CD4-positive, alpha-beta memory T cell (primary cell): ENCODE measurements at regions not wholly inside any gene's neighbourhood (a gene's known extent, or its start where the extent isn't known, plus 50 kb on each side); places are given as distances from the start of the nearest gene placed in this dataset.

Source experiments
- CTCF ChIA-PET: fragments of 350-600 bp; sonication (Branson Sonifier 250); formaldehyde crosslinking; loops from one replicate; lab custom pipeline; 2021; ENCODE audit warnings: inconsistent platforms; ENCODE audit not compliant: partially characterized antibody; lab: Charles Lee
- POLR2A ChIA-PET: fragments of 350-600 bp; sonication (Branson Sonifier 250); formaldehyde crosslinking; loops from one replicate; lab custom pipeline; 2021; ENCODE audit not compliant: partially characterized antibody; lab: Charles Lee
- DNase-seq, 5 donors: peaks; one replicate each; pipeline versions ENCODE4 v3.0.0 to v3.0.0-alpha.2; 2020 to 2022; ENCODE audit warnings: mixed read lengths in 1 of 5
- H3K27ac ChIP-seq: one replicate; pipeline ENCODE4 v1.7.0; 2013; ENCODE audit warnings: low read depth, low read length
- H3K27me3 ChIP-seq: 2 replicates; pipeline ENCODE4 v1.7.0; 2013; ENCODE audit warnings: mild to moderate bottlenecking, low read length, moderate library complexity; ENCODE audit not compliant: insufficient read depth
- H3K36me3 ChIP-seq: 2 replicates; pipeline ENCODE4 v1.7.0; 2013; ENCODE audit warnings: mild to moderate bottlenecking, low read length, moderate library complexity; ENCODE audit not compliant: insufficient read depth
- H3K4me1 ChIP-seq: 2 replicates; pipeline ENCODE4 v1.7.0; 2013; ENCODE audit warnings: mild to moderate bottlenecking, low read length, moderate library complexity; ENCODE audit not compliant: insufficient read depth
- H3K4me3 ChIP-seq, 2 donors: one replicate each; pipeline ENCODE4 v1.7.0; 2013; ENCODE audit warnings: low read length in 2 of 2, mild to moderate bottlenecking in 1 of 2
- H3K9me3 ChIP-seq, 2 donors: one replicate each; pipeline ENCODE4 v1.7.0; 2013; ENCODE audit warnings: low read length in 2 of 2, control low read depth in 1 of 2; ENCODE audit not compliant: control insufficient read depth in 1 of 2
- H3K27ac Mint-ChIP-seq, 7 donors: one replicate each; pipeline ENCODE4 v1.8.0; 2020 to 2021; ENCODE audit warnings: mixed read lengths in 7 of 7, mild to moderate bottlenecking in 6 of 7, inconsistent platforms in 3 of 7, moderate library complexity in 3 of 7
- H3K27me3 Mint-ChIP-seq, 2 donors: one replicate each; pipeline ENCODE4 v1.8.0; 2020 to 2021; ENCODE audit warnings: mixed read lengths in 2 of 2
- H3K36me3 Mint-ChIP-seq, 2 donors: one replicate each; pipeline ENCODE4 v1.8.0; 2020 to 2021; ENCODE audit warnings: mixed read lengths in 2 of 2, inconsistent platforms in 1 of 2, mild to moderate bottlenecking in 1 of 2
- H3K4me1 Mint-ChIP-seq, 4 donors: one replicate each; pipeline ENCODE4 v1.8.0; 2020 to 2021; ENCODE audit warnings: mixed read lengths in 4 of 4, mild to moderate bottlenecking in 1 of 4
- H3K4me3 Mint-ChIP-seq, 8 donors: one replicate each; pipeline ENCODE4 v1.8.0; 2020 to 2021; ENCODE audit warnings: mixed read lengths in 8 of 8, mild to moderate bottlenecking in 7 of 8, moderate library complexity in 6 of 8, inconsistent platforms in 3 of 8
- H3K9me3 Mint-ChIP-seq, 8 donors: one replicate each; pipeline ENCODE4 v1.8.0; 2020 to 2021; ENCODE audit warnings: mixed read lengths in 8 of 8, mild to moderate bottlenecking in 5 of 8, inconsistent platforms in 3 of 8, moderate library complexity in 1 of 8
- intact Hi-C: fragments of 100-400 bp; cut with micrococcal nuclease; formaldehyde crosslinking; loops from one replicate; pipeline ENCODE4 v1.15.1; 2023

GRCh38 chr4:129429581-129430320, 333.8 kb downstream of the C4orf33 start:
- H3K27me3 Mint-ChIP-seq = peaks cover 0 to 2% of the 10 kb centered on the region in 2 donors
- H3K4me1 ChIP-seq = no peaks in the 10 kb centered on the region
- intact Hi-C loops = no loop called here
- H3K4me3 ChIP-seq = no peak overlapping the region
- ChIA-PET CTCF (no interaction called here), POLR2A (no interaction called here)
- no peaks in the 10 kb centered on the region for H3K36me3 ChIP-seq
- no peaks in the 10 kb centered on the region for H3K27me3 ChIP-seq
- no peak overlapping the region for H3K4me3 Mint-ChIP-seq
- H3K36me3 Mint-ChIP-seq = no peaks in the 10 kb centered on the region
- no peak for DNase-seq
- H3K9me3 ChIP-seq = no peaks in the 10 kb centered on the region
- H3K27ac Mint-ChIP-seq = no peak overlapping the region
- peaks cover 0 to 2% (median 0%) of the 10 kb centered on the region in 8 donors for H3K9me3 Mint-ChIP-seq
- no peak overlapping the region for H3K27ac ChIP-seq
- H3K4me1 Mint-ChIP-seq = no peaks in the 10 kb centered on the region

- ChIA-PET CTCF (no interaction called here), POLR2A (no interaction called here)
- DNase-seq = no peak
- H3K36me3 Mint-ChIP-seq = no peaks in the 10 kb centered on the region
- no peaks in the 10 kb centered on the region for H3K27me3 Mint-ChIP-seq
- no peak overlapping the region for H3K27ac Mint-ChIP-seq
- Histone ChIP-seq H3K4me1 (no peaks in the 10 kb centered on the region), H3K9me3 (no peaks in the 10 kb centered on the region), H3K27ac (no peak overlapping the region), H3K27me3 (no peaks in the 10 kb centered on the region), H3K36me3 (no peaks in the 10 kb centered on the region), H3K4me3 (no peak overlapping the region)
- H3K9me3 Mint-ChIP-seq = peaks cover 0 to 2% (median 0%) of the 10 kb centered on the region in 8 donors
- intact Hi-C loops = no loop called here
- no peak overlapping the region for H3K4me3 Mint-ChIP-seq
- no peaks in the 10 kb centered on the region for H3K4me1 Mint-ChIP-seq
Observed at GRCh38 chr4:129437347-129437746, 341.4 kb downstream of the C4orf33 start.

- ChIA-PET CTCF (no interaction called here), POLR2A (no interaction called here)
- Histone ChIP-seq H3K27me3 (no peaks in the 10 kb centered on the region), H3K4me1 (no peaks in the 10 kb centered on the region), H3K36me3 (no peaks in the 10 kb centered on the region), H3K27ac (no peak overlapping the region), H3K4me3 (no peak overlapping the region), H3K9me3 (no peaks in the 10 kb centered on the region)
- no peaks in the 10 kb centered on the region for H3K27me3 Mint-ChIP-seq
- H3K4me3 Mint-ChIP-seq = no peak overlapping the region
- no peak for DNase-seq
- no peak overlapping the region for H3K27ac Mint-ChIP-seq
- H3K36me3 Mint-ChIP-seq = no peaks in the 10 kb centered on the region
- no peaks in the 10 kb centered on the region for H3K4me1 Mint-ChIP-seq
- intact Hi-C loops = no loop called here
- peaks cover 0 to 3% (median 0%) of the 10 kb centered on the region in 8 donors for H3K9me3 Mint-ChIP-seq
Observed at GRCh38 chr4:129438456-129438981, 342.6 kb downstream of the C4orf33 start.

DNA sequence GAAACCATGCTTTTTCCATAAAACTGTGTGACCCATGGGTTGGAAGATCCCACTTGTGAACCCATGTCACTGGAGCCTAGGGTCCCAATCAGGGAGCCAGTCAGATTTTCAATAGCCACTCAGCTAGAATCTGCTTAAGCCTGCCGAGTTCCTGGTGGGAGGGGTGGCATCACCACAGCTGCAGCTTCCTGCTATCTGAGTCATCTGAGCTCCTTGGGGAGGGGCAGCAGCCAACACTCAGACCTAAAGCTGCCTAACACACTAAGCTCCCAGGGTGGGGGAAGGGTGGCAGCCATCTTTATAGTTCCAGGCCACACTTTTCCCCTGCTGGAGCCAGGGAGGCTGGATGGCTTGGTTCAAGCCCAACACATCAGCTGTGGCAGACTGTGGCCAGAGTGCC, 350.1 kb downstream of the C4orf33 start:
- CTCF ChIA-PET = interaction anchor here (0.5 kb wide), 1 partner anchor 1125 kb away, joined by 3 read pairs; no protein-coding TSS in a partner anchor
- Mint-ChIP-seq H3K4me1 (no peaks in the 10 kb centered on the region), H3K27me3 (peaks cover 0 to 1% of the 10 kb centered on the region in 2 donors), H3K4me3 (no peak overlapping the region), H3K36me3 (no peaks in the 10 kb centered on the region), H3K27ac (no peak overlapping the region), H3K9me3 (peaks cover 0 to 3% (median 0%) of the 10 kb centered on the region in 8 donors)
- H3K4me1 ChIP-seq = no peaks in the 10 kb centered on the region
- intact Hi-C loops = no loop called here
- H3K36me3 ChIP-seq = no peaks in the 10 kb centered on the region
- no peak for DNase-seq
- H3K4me3 ChIP-seq = no peak overlapping the region
- H3K27me3 ChIP-seq = no peaks in the 10 kb centered on the region
- POLR2A ChIA-PET = no interaction called here
- H3K9me3 ChIP-seq = no peaks in the 10 kb centered on the region
- H3K27ac ChIP-seq = no peak overlapping the region

DNA sequence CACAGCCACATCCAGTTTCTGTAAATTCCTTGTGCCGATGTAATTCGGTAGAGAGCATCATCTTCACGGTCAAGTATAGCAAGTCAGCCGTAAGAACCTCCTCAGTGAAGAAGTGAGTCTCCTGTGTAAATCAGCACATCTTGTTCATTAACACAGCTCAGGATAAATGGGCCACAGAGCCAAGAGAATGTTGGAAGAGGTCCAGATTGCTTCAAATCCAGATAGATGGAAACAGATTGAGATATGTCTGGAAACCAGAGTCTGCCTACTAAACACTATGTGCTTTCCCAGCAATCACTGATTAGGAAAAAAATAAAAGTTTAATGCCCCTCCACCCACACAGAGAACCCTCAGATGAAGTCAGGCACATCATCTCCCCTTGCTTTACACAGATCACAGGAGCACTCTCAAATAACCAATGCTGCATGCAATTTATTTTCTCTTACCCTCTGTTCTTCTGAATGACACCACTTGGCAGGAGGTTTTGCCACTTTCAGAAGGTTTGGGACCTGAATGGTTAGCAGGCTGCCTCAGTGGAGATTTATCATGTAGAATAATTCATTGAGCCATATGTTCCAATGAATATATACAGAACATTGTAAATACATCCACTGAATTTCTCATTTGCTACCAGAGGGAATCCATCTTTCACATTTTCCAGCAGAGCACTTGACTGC, 357.7 kb downstream of the C4orf33 start:
- Mint-ChIP-seq H3K27ac (no peak overlapping the region), H3K27me3 (peaks cover 0 to 1% of the 10 kb centered on the region in 2 donors), H3K9me3 (peaks cover 0 to 1% (median 0%) of the 10 kb centered on the region in 8 donors), H3K36me3 (no peaks in the 10 kb centered on the region), H3K4me3 (no peak overlapping the region), H3K4me1 (no peaks in the 10 kb centered on the region)
- Histone ChIP-seq H3K27ac (no peak overlapping the region), H3K4me3 (no peak overlapping the region), H3K9me3 (no peaks in the 10 kb centered on the region), H3K4me1 (no peaks in the 10 kb centered on the region), H3K36me3 (no peaks in the 10 kb centered on the region), H3K27me3 (no peaks in the 10 kb centered on the region)
- ChIA-PET CTCF (no interaction called here), POLR2A (no interaction called here)
- no peak for DNase-seq
- intact Hi-C loops = no loop called here

- DNase-seq = no peak
- ChIA-PET POLR2A (no interaction called here), CTCF (no interaction called here)
- H3K36me3 ChIP-seq = no peaks in the 10 kb centered on the region
- no peaks in the 10 kb centered on the region for H3K9me3 ChIP-seq
- no peak overlapping the region for H3K27ac ChIP-seq
- H3K27ac Mint-ChIP-seq = no peak overlapping the region
- no peaks in the 10 kb centered on the region for H3K27me3 ChIP-seq
- H3K4me1 Mint-ChIP-seq = no peaks in the 10 kb centered on the region
- peaks cover 0 to 3% (median 0%) of the 10 kb centered on the region in 8 donors for H3K9me3 Mint-ChIP-seq
- H3K36me3 Mint-ChIP-seq = no peaks in the 10 kb centered on the region
- intact Hi-C loops = no loop called here
- H3K4me3 Mint-ChIP-seq = no peak overlapping the region
- no peaks in the 10 kb centered on the region for H3K4me1 ChIP-seq
- peaks cover 0 to 3% of the 10 kb centered on the region in 2 donors for H3K27me3 Mint-ChIP-seq
- no peak overlapping the region for H3K4me3 ChIP-seq
Observed at GRCh38 chr4:129455482-129455881, 359.5 kb downstream of the C4orf33 start.

GRCh38 chr4:129468624-129469023, 372.7 kb downstream of the C4orf33 start:
- ChIA-PET CTCF (no interaction called here), POLR2A (no interaction called here)
- Mint-ChIP-seq H3K27me3 (no peaks in the 10 kb centered on the region), H3K27ac (no peak overlapping the region), H3K36me3 (no peaks in the 10 kb centered on the region), H3K4me1 (no peaks in the 10 kb centered on the region), H3K9me3 (peaks cover 0 to 4% (median 2%) of the 10 kb centered on the region in 8 donors), H3K4me3 (no peak overlapping the region)
- Histone ChIP-seq H3K27me3 (no peaks in the 10 kb centered on the region), H3K36me3 (no peaks in the 10 kb centered on the region), H3K4me1 (no peaks in the 10 kb centered on the region), H3K4me3 (no peak overlapping the region), H3K27ac (no peak overlapping the region), H3K9me3 (no peaks in the 10 kb centered on the region)
- intact Hi-C loops = no loop called here
- no peak for DNase-seq
